Activated CD4-positive, alpha-beta memory T cell treated with anti-CD3 and anti-CD28 coated beads for 36 hours (primary cell): ENCODE measurements at regions not wholly inside any gene's neighbourhood (a gene's known extent, or its start where the extent isn't known, plus 50 kb on each side); places are given as distances from the start of the nearest gene placed in this dataset.
A peak's percentile ranks its signal among the peaks of the same experiment; 100 is the strongest.
"Not testable (repeated sequence)": the region's sequence is repeated elsewhere in the genome, so short reads cannot be mapped to it uniquely, and the experiment has no call there.

Experiments used
- CTCF ChIA-PET: fragments of 350-600 bp; sonication (Branson Sonifier 250); formaldehyde crosslinking; loops from one replicate; lab custom pipeline; 2021; ENCODE audit warnings: antibody characterized with exemption, inconsistent platforms; lab: Charles Lee
- POLR2A ChIA-PET: fragments of 350-600 bp; sonication (Branson Sonifier 250); formaldehyde crosslinking; loops from one replicate; lab custom pipeline; 2021; ENCODE audit warnings: antibody characterized with exemption; lab: Charles Lee
- DNase-seq: peaks from one replicate; pipeline ENCODE4 v3.0.0-alpha.2; 2020
- H3K27ac Mint-ChIP-seq: one replicate; pipeline ENCODE4 v1.8.0; 2021; ENCODE audit warnings: mixed read lengths
- H3K27me3 Mint-ChIP-seq: one replicate; pipeline ENCODE4 v1.8.0; 2021; ENCODE audit warnings: mixed read lengths
- H3K36me3 Mint-ChIP-seq: one replicate; pipeline ENCODE4 v1.8.0; 2021; ENCODE audit warnings: mixed read lengths
- H3K4me1 Mint-ChIP-seq: one replicate; pipeline ENCODE4 v1.8.0; 2021; ENCODE audit warnings: low read depth, mixed read lengths
- H3K4me3 Mint-ChIP-seq: one replicate; pipeline ENCODE4 v1.8.0; 2021; ENCODE audit warnings: mild to moderate bottlenecking, mixed read lengths
- H3K9me3 Mint-ChIP-seq: one replicate; pipeline ENCODE4 v1.8.0; 2021; ENCODE audit warnings: mixed read lengths
- intact Hi-C: fragments of 100-400 bp; cut with micrococcal nuclease; formaldehyde crosslinking; loops from one replicate; pipeline ENCODE4 v1.15.1; 2023

- Mint-ChIP-seq H3K36me3 (no peaks in the 10 kb centered on the region), H3K27me3 (peaks cover 18% of the 10 kb centered on the region), H3K4me1 (no peaks in the 10 kb centered on the region), H3K27ac (no peak overlapping the region), H3K9me3 (no peaks in the 10 kb centered on the region), H3K4me3 (no peak overlapping the region)
- CTCF ChIA-PET = interaction anchor here (0.6 kb wide), 1 partner anchor 56 kb away, joined by 4 read pairs; no protein-coding TSS in a partner anchor
- intact Hi-C loops = no loop called here
- DNase-seq = no peak
- POLR2A ChIA-PET = no interaction called here
Measured at GRCh38 chr3:71942432-71943187, 157.7 kb upstream of the PROK2 start.

- no peak for DNase-seq
- no peaks in the 10 kb centered on the region for H3K4me1 Mint-ChIP-seq
- no peaks in the 10 kb centered on the region for H3K36me3 Mint-ChIP-seq
- CTCF ChIA-PET = interaction anchor here (1.0 to 1.1 kb wide), 2 partner anchors 9 to 60 kb away, joined by 3 to 4 read pairs; no protein-coding TSS in a partner anchor
- no peaks in the 10 kb centered on the region for H3K9me3 Mint-ChIP-seq
- intact Hi-C loops = no loop called here
- no peak overlapping the region for H3K27ac Mint-ChIP-seq
- peaks cover 16% of the 10 kb centered on the region for H3K27me3 Mint-ChIP-seq
- POLR2A ChIA-PET = no interaction called here
- no peak overlapping the region for H3K4me3 Mint-ChIP-seq
Measured at GRCh38 chr3:71940486-71940885, 155.5 kb upstream of the PROK2 start.

- POLR2A ChIA-PET, H3K4me1 Mint-ChIP-seq, intact Hi-C loops, H3K36me3 Mint-ChIP-seq, H3K9me3 Mint-ChIP-seq, H3K4me3 Mint-ChIP-seq, H3K27ac Mint-ChIP-seq: not testable (repeated sequence)
- CTCF ChIA-PET = interaction anchor here (0.6 kb wide), 1 partner anchor 668 kb away, joined by 5 read pairs; no protein-coding TSS in a partner anchor
- H3K27me3 Mint-ChIP-seq = peaks cover 13% of the 10 kb centered on the region
- peak; percentile 18 for DNase-seq
Measured at GRCh38 chr3:71938081-71938480, 153.1 kb upstream of the PROK2 start.

GRCh38 chr3:71936681-71937080 lies 151.7 kb upstream of the PROK2 start:
- H3K36me3 Mint-ChIP-seq = no peaks in the 10 kb centered on the region
- no peaks in the 10 kb centered on the region for H3K4me1 Mint-ChIP-seq
- H3K4me3 Mint-ChIP-seq = no peak overlapping the region
- DNase-seq = no peak
- H3K27ac Mint-ChIP-seq = no peak overlapping the region
- H3K9me3 Mint-ChIP-seq = no peaks in the 10 kb centered on the region
- H3K27me3 Mint-ChIP-seq = peaks cover 10% of the 10 kb centered on the region
- intact Hi-C loops = no loop called here
- ChIA-PET CTCF (no interaction called here), POLR2A (no interaction called here)

- POLR2A ChIA-PET = no interaction called here
- Mint-ChIP-seq H3K27ac (no peak overlapping the region), H3K27me3 (peaks cover 8% of the 10 kb centered on the region), H3K36me3 (no peaks in the 10 kb centered on the region), H3K9me3 (no peaks in the 10 kb centered on the region), H3K4me1 (no peaks in the 10 kb centered on the region), H3K4me3 (no peak overlapping the region)
- intact Hi-C loops = no loop called here
- DNase-seq = no peak
- CTCF ChIA-PET = interaction anchor here (0.7 to 1.6 kb wide), 3 partner anchors 11 to 224 kb away, joined by 3 to 4 read pairs (median 4); no protein-coding TSS in a partner anchor
Measured at GRCh38 chr3:71934520-71935270, 149.7 kb upstream of the PROK2 start.

- H3K27me3 Mint-ChIP-seq = peaks cover 7% of the 10 kb centered on the region
- intact Hi-C loops = no loop called here
- CTCF ChIA-PET = interaction anchor here (1.3 kb wide), 1 partner anchor 9 kb away, joined by 4 read pairs; no protein-coding TSS in a partner anchor
- POLR2A ChIA-PET = no interaction called here
- no peaks in the 10 kb centered on the region for H3K9me3 Mint-ChIP-seq
- H3K36me3 Mint-ChIP-seq = no peaks in the 10 kb centered on the region
- H3K27ac Mint-ChIP-seq = no peak overlapping the region
- DNase-seq = no peak
- no peak overlapping the region for H3K4me3 Mint-ChIP-seq
- no peaks in the 10 kb centered on the region for H3K4me1 Mint-ChIP-seq
Measured at GRCh38 chr3:71931922-71932321, 147.0 kb upstream of the PROK2 start.

GRCh38 chr3:71930056-71930991 lies 145.4 kb upstream of the PROK2 start:
- no peaks in the 10 kb centered on the region for H3K36me3 Mint-ChIP-seq
- intact Hi-C loops = no loop called here
- no peaks in the 10 kb centered on the region for H3K4me1 Mint-ChIP-seq
- DNase-seq = peak; percentile 29
- ChIA-PET POLR2A (no interaction called here), CTCF (interaction anchor here (0.6 to 1.4 kb wide), 9 partner anchors 11 to 896 kb away, joined by 3 to 9 read pairs (median 3); no protein-coding TSS in a partner anchor)
- no peaks in the 10 kb centered on the region for H3K9me3 Mint-ChIP-seq
- peaks cover 7% of the 10 kb centered on the region for H3K27me3 Mint-ChIP-seq
- H3K27ac Mint-ChIP-seq = no peak overlapping the region
- H3K4me3 Mint-ChIP-seq = no peak overlapping the region

- CTCF ChIA-PET = no interaction called here
- DNase-seq = no peak
- intact Hi-C loops = no loop called here
- Mint-ChIP-seq H3K4me1 (no peaks in the 10 kb centered on the region), H3K27me3 (peaks cover 7% of the 10 kb centered on the region), H3K4me3 (no peak overlapping the region), H3K9me3 (no peaks in the 10 kb centered on the region), H3K36me3 (no peaks in the 10 kb centered on the region), H3K27ac (no peak overlapping the region)
- POLR2A ChIA-PET = no interaction called here
Measured at GRCh38 chr3:71928212-71928611, 143.3 kb upstream of the PROK2 start.

- POLR2A ChIA-PET = no interaction called here
- no peaks in the 10 kb centered on the region for H3K36me3 Mint-ChIP-seq
Measured at GRCh38 chr3:71927505-71928066, 142.6 kb upstream of the PROK2 start.

GRCh38 chr3:71926616-71927015 lies 141.7 kb upstream of the PROK2 start:
- Mint-ChIP-seq H3K36me3 (no peaks in the 10 kb centered on the region), H3K27me3 (peaks cover 5% of the 10 kb centered on the region), H3K9me3 (no peaks in the 10 kb centered on the region), H3K4me3 (no peak overlapping the region), H3K27ac (no peak overlapping the region), H3K4me1 (no peaks in the 10 kb centered on the region)
- ChIA-PET CTCF (no interaction called here), POLR2A (no interaction called here)
- intact Hi-C loops = no loop called here
- no peak for DNase-seq

More at GRCh38 chr3:71927505-71928066, 142.6 kb upstream of the PROK2 start:
- Mint-ChIP-seq H3K27me3 (peaks cover 5% of the 10 kb centered on the region), H3K4me3 (no peak overlapping the region), H3K4me1 (no peaks in the 10 kb centered on the region), H3K9me3 (no peaks in the 10 kb centered on the region), H3K27ac (no peak overlapping the region)
- DNase-seq = no peak
- intact Hi-C loops = no loop called here
- CTCF ChIA-PET = interaction anchor here (1.0 kb wide), 1 partner anchor 12 kb away, joined by 3 read pairs; no protein-coding TSS in a partner anchor

GRCh38 chr3:71926262-71926600 lies 141.3 kb upstream of the PROK2 start:
- POLR2A ChIA-PET = no interaction called here
- H3K27ac Mint-ChIP-seq = no peak overlapping the region
- no peaks in the 10 kb centered on the region for H3K4me1 Mint-ChIP-seq
- peaks cover 5% of the 10 kb centered on the region for H3K27me3 Mint-ChIP-seq
- peak; percentile 24 for DNase-seq
- intact Hi-C loops = no loop called here
- CTCF ChIA-PET = no interaction called here
- no peak overlapping the region for H3K4me3 Mint-ChIP-seq
- H3K9me3 Mint-ChIP-seq = no peaks in the 10 kb centered on the region
- no peaks in the 10 kb centered on the region for H3K36me3 Mint-ChIP-seq
